Left colon (tissue), 2 donors: ENCODE measurements at regions not wholly inside any gene's neighbourhood (a gene's known extent, or its start where the extent isn't known, plus 50 kb on each side); places are given as distances from the start of the nearest gene placed in this dataset.
A peak's percentile ranks its signal among the peaks of the same experiment; 100 is the strongest.

Source experiments
- ATAC-seq: fragments of 200-7000 bp; cut with Tn5 transposase; one replicate; pipeline ENCODE4 v1.9.1; 2020; ENCODE audit warnings: mild to moderate bottlenecking, moderate library complexity
- DNase-seq, 2 donors: peaks; one replicate each; pipeline ENCODE4 v3.0.0-alpha.2; 2020
- intact Hi-C, 2 donors: fragments of 100-400 bp; cut with DNase I in 1 of 2; cut with micrococcal nuclease in 1 of 2; formaldehyde crosslinking; loops; one replicate each; pipeline versions ENCODE4 v1.11.2 to v1.14.0; 2022; cut with DNase I, micrococcal nuclease
- donor health status: DM: no; HTN: no; CAD: no.
- donor health status: DM: yes; HTN: yes; CAD: no.

DNA sequence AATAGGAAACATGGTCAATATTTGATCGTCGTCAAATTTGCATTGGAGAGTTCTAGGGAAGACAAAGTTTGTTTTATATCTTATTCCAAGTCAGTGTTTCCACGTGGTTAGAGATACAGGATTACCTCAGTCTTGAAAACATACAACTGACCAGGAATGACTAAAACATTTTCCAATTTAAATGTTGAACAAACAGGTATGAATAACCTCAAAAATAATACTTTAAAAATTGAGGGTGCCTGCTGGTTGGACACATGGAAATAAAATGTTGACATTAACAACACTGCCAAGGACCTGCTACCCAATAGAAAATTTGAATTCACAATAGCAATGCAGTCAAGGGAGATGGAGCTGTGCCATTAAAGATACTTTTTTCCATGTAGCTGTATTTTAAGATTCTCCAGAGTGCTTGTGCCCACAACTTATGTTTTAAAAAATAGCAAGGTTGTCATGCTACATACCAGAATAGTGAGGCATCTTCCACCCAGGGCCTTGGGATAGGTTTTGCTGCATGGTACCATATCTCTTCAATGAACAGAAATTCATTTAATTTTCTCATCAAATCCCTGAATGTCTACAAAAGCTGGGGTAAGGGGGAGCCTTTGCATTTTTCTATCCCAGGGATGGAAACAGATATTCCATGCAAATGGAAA, 260.8 kb downstream of the EFNB2 start:
- no peak for DNase-seq
- intact Hi-C loops, result no loop called here
- ATAC-seq, result no peak

DNA sequence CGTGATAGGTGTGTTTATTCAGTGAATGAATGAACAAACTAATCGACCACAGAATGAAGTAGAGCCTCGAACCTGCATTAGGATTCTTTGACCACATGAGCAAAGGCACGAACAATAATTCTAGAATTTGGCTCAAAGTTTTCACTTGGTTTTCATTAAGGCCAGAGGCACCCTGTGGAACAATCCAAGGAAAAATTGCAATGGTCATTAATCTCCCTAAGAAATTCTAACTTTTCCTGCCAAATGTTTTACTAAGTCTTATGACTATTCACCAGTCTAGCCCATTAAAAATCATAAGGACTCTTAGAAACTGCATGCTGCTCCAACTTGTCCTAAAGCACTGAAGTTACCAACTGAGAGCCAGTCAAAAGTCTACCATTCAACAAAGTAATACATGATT, 271.7 kb downstream of the EFNB2 start:
- DNase-seq, result no peak
- intact Hi-C loops, result no loop called here
- ATAC-seq, result no peak

DNA sequence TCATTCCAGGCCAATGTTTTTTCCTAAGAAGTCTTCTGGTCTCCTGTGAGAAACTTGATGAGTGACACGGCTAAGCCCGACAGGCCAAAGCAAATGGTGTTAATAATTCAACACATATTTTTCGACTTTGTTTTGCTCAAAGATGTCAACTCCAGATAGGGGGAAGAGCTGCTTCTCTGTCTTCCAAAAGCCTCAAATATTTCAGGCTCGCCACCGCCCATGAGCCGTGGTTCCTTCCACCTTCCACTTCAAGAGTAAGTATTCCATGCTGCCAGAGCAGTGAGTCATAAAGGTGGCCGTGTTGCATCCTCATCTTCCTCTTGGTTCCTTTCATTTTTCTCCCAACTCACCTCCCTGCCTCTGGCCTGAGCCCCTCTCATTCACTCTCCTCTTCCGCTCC, 272.6 kb downstream of the EFNB2 start:
- ATAC-seq (no peak), DNase-seq (no peak)
- intact Hi-C loops, result no loop called here

DNA sequence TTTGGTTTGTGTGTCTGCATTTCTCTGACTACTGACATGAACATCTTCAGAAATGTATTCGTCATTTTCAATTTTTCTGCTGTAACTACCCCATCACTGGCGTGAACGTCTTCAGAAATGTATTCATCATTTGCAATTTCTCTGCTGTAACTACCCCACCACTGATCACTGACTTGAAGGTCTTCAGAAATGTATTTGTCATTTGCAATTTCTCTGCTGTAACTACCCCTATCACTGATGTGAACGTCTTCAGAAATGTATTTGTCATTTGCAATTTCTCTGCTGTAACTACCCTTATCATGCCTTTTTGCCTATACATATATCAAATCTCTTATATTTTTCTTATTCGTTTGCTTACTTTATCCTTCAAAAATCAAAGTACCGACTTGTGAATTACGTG, 274.0 kb downstream of the EFNB2 start:
- DNase-seq, result no peak
- intact Hi-C loops, result no loop called here
- no peak for ATAC-seq

DNA sequence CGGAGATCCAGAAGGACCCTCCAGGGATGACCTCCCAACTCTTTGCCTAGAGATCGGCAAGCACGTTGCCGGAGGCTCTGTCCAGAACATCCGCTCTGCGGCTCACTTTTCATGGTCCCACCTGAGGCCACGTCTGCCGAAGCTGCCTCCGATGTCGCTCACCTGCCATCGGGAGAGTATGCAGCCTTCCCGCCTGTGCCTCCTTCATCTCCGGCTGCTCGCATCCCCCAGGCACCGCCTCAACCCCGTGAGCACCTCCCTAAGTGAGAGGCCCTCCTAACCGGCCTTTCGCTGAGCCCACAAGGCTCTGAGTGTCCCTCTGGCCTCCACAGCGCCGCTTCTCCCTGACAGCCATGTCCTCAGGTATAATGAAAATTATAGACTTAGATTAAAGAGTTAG, 275.1 kb downstream of the EFNB2 start:
- ATAC-seq (no peak), DNase-seq (no peak)
- intact Hi-C loops, result no loop called here

DNA sequence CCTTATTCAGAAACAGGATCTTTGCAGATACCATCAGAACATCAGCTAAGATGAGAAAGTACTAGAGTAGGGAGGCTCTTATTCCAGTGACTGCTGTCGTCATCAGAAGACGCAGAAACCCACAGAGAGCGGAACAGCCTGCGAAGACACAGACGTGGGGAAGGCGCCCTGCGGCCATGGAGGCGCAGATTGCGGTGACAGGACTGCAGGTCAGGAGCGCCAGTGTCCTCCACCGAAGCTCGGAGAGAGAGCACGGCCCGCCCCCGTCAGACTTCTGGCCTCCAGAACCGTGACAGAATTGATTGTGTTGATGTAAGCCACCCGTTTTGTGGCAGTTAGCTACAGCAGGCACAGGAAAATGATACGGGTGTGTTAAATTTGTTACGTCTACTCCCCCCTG, 275.5 kb downstream of the EFNB2 start:
- ATAC-seq (no peak), DNase-seq (no peak)
- intact Hi-C loops, result no loop called here

DNA sequence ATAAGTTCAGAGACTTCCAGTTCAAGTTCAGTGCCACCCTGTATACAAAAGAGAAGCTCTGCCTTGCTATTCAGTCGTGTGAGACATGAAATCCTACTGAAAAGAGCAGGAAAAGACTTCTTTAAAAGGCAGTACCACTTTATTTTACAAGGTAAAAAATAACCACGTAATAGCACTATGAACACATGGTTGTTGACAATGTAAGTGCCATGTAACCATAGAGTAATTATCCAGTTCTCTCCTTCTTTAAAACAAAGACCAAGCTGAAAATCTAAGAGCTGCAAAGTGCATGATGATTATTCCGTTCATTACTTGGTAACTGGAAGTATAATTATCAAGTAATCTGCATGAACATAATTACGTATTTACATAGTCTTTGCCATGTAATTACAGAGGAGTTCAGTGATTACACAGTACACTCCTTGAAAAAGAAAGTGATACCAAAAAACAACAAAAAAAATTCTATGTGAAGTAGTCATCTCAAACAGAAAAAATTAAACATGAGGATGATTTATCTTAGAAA, 288.7 kb downstream of the EFNB2 start:
- no peak for DNase-seq
- ATAC-seq, result peak; percentile 54
- intact Hi-C loops, result no loop called here

DNA sequence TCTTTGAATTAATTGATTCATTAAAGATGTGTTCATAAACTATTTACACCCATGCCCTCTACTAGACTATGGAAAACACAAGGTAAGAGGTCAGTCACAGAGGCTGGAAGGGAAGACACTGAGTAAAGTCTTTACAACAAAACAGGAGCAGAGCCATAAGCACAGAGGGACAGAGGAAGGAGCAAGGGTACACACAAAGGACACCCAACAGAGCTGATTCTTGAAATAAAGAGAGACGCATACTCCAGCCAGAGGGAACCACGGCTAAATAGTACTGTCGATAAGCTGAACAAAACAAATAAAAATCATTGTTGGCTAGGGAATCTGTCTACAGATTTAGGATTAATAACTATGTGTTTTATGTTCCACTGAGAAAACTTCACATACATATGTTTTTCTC, 289.2 kb downstream of the EFNB2 start:
- ATAC-seq, result no peak
- DNase-seq, result no peak
- intact Hi-C loops, result no loop called here

DNA sequence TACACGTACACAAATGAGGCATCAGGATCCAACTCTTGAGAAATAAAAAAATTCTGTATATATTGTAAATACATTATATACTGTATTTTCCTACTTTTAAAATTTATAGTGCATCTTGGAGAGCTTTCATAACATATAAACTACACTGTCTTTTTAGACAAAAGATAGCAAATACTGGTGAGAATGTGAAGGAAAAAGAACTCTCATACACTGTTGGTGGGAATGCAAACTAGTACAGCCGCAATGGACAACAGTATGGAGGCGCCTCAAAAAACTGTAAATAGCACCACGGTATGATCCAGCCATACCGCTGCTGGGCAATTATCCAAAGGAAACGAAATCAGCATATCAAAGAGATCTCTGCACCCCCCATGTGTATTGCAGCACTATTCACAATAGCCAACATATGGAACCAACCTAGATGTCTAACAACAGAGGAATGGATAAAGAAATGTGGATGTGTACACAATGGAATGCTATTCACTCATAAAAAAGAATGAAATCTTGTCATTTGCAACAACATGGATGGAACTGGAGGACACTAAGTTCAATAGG, 292.4 kb downstream of the EFNB2 start:
- intact Hi-C loops, result no loop called here
- ATAC-seq, result no peak

DNA sequence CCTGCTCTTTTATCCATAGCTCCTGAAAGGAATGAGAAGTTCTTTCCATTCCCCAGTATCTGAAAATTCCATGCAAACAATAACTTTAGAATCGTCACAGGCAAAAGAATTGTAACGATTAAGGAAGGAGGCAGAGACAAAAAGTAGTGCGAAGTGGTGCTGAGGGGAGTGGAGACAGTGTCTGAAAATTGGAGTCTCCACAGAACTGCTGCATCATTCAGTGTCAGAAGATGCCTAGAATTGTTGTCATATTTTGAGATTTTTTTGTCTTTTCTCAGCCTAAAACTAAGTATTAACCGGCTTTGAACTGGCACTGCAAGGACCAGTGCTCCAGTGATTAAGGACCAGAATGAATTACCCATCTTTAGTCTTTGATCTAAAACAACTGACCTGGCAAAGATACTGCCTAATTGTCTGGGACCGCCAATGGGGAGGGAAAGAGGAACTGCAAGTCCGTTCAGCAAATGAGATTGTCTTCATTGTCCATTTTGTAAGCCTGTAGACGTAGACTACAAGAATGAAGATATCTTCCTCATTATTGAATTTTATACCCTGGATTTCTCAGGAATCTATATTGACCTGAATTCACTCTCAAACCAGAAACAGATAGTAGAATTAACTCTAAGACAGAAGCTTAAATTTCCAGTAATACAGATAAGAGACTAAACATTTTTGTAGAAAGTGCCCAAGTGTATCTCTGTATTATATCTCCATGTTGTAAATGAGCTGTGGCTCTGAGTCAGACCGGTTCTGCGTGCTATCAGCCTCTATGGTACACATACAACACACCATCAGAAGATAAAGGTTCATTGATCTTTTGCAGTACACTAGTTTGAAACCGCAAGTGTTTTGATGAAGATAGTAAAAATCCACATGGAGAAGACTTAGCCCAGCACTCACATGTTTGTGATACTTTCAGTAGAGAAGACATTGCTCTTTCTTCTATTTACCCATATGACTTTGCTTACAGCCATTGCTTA, 293.2 kb downstream of the EFNB2 start:
- DNase-seq (no peak), ATAC-seq (no peak)
- intact Hi-C loops, result no loop called here

More for the DNA sequence above, 292.4 kb downstream of the EFNB2 start:
- no peak for DNase-seq

DNA sequence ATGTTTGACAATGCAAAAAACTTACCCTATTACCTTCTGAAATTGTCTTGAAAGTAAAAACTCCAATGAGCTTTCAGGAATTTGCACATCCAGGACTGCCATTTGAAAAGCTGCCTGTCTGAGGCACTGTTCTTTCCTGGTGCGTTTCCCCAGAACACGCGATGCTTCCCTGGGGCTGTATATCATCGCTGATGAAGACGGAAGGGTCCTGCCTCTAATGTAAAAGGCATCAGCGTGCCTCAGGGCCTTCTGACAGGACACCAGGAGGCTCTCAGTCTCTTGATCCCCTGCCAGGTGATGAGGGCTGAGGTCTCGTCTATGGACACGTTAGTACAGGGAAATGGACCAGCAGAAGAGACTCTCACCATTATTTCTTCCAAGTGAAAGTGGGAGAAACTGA, 296.8 kb downstream of the EFNB2 start:
- DNase-seq (no peak), ATAC-seq (no peak)
- intact Hi-C loops, result no loop called here

DNA sequence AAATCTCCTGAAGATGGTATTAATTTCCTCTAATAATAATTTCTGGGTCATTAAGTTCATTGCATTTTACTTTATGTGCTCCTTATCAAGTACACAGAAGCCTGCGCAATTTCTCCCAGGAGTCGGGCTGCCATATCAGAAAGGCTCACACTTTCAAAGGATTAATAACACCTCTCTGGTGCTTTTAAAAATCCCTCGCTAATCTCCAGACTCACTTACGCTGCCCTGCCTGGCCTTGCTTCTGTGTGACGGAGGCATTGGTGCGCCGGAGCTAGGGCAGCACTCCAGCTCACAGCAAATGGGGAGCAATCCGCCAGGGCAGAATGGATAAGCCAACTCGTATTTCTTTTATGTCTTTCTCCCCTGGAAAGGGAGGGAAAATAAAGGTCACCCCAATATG, 300.8 kb downstream of the EFNB2 start:
- intact Hi-C loops, result no loop called here
- DNase-seq, result no peak
- no peak for ATAC-seq

DNA sequence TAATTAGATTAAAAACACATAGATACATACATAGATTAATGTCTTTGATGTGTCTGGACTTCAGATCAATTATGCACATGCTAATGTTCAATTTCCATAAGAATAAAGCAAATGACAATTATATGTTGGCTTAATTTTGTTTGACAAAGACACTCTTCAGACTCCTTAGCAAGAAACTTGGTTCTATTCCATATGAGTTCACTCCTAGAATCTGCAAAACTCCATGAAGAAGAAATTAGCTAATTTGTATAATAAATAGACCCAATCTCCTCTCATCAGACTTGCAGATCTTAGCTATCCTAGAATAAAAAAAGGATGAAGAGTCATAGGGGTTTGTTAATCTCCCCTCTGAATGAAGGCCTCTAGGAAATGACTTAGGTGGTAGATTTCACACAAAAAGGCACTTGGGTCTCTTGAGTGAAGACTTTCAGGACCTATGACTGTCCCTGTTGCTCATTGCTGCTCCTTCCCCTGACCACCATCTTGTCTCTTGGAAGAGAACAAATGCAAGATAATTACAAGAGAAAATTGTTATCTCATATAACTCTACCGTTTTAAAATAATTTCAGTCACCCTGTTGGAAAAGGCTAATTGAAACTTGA, 302.2 kb downstream of the EFNB2 start:
- no peak for DNase-seq
- intact Hi-C loops, result no loop called here

DNA sequence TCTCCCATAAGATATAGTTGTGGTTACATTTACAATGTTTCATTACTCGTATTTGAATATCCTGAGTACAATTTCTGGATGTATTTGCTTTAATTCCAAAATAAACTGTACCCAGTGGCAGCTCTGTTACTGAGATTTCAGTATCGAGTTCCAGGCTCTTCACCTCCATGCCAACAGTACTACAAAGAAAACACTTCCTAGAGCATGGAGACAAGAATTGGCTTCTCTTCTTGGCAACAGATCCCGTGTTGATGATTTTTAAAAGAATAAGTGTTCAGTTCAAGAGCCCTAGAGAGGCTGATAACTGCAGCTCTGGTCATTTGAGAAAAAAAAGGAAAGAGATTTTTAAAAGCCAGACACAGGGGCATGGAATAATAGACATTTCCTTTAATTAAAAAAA, 302.8 kb downstream of the EFNB2 start:
- intact Hi-C loops, result no loop called here
- ATAC-seq (no peak), DNase-seq (no peak)

More for the DNA sequence above, 302.2 kb downstream of the EFNB2 start:
- ATAC-seq, result no peak

DNA sequence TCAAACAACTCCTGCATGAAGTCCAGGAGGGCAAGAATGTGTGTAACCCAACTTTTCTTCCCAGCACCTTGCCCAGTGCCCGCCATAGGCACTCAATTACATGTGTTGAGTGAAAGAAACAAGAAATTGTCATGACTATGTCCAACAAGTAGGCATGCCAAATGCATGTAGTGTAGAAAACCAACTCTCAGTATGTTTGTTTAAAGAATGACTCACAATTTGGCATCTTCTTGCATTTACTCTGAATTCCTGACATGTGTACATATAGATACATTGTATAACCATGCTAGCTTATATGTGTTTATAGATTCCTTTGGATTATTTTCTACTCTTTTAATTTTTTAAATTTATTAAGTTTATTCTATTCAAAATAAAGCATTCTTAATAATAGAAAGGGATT, 305.0 kb downstream of the EFNB2 start:
- no peak for ATAC-seq
- DNase-seq, result no peak
- intact Hi-C loops, result no loop called here

DNA sequence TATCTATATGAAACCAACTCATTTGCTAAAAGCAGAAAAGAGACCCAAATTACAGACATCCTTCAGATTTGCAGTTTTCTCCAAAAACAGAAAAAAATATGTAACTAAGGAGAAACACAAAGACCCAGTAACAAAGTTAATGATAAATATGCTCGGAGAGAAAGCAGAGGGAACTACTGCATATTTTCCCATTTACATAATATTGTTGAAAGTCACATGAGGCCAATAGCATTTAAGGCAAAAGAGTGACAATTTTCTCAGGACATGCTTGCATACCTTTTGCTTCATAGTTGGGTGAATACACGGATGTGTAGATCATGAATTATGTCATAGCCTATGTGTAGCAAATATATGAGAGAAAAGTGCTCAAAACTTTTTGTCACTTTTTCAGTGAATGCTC, 310.3 kb downstream of the EFNB2 start:
- DNase-seq (no peak), ATAC-seq (no peak)
- intact Hi-C loops, result no loop called here

DNA sequence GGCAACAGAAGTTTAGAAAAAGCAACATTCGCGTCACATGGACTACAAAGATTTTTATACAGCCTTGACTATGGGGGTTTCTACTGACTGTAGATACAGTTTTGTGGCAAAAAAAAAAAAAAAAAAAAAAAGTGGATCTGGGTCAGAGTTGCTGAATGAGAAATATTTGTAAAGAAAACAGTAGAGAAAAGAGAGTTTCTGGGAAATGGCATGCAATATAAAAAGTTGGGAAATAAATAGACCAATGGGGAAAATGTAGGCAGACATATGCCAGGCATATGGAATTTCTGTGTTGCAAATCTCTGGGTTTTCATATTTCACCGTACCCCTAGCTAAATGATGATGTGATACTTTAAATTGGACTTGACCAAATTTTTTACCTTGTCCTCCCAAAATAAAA, 315.3 kb downstream of the EFNB2 start:
- intact Hi-C loops, result no loop called here
- ATAC-seq (no peak), DNase-seq (no peak)

DNA sequence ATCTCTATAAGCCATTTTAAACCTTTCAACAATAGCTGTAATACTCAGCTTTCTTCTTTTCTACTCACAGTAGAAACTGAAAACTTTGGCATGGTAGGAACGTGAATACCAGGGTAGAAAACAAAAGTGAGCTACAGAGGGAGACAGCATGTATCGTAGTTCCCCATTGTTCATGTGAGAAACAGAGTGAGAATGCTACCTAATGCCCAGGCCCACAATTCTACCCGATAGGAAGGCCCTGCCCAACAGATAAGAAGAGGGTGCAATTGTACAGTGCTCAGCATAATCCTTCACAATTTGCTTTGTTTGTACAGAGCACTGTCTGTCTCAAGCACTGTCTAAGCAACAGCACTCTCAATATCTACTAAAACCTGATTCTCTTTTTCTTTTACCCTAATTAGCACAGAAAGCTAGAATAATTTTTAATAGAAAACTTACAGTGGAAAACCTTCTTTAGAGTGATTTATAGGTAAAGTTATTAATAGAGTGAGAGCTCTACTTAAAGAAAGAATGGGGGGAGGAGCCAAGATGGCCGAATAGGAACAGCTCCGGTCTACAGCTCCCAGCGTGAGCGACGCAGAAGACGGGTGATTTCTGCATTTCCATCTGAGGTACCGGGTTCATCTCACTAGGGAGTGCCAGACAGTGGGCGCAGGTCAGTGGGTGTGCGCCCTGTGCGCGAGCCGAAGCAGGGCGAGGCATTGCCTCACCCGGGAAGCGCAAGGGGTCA, 322.3 kb downstream of the EFNB2 start:
- DNase-seq, result no peak
- intact Hi-C loops, result no loop called here
- ATAC-seq, result no peak
